H1 (cell line): ENCODE measurements at regions not wholly inside any gene's neighbourhood (a gene's known extent, or its start where the extent isn't known, plus 50 kb on each side); places are given as distances from the start of the nearest gene placed in this dataset.

Experiments used
- ATF2 ChIP-seq: IDR thresholded peaks from 2 replicates; pipeline ENCODE4 v1.6.1; 2012; ENCODE audit warnings: low read length, inconsistent platforms
- BCL11A ChIP-seq, 2 experiments: IDR thresholded peaks; one replicate each; pipeline ENCODE4 v1.6.1; 2011; ENCODE audit warnings: low read depth in 2 of 2, low read length in 2 of 2, mild to moderate bottlenecking in 2 of 2
- CBX5 ChIP-seq: fragments of 300-800, 300-1000 bp; sonication (generic); IDR thresholded peaks from 2 replicates; pipeline ENCODE4 v1.7.1; 2016; ENCODE audit warnings: antibody characterized with exemption, low read length, low read depth
- CEBPB ChIP-seq: IDR thresholded peaks from 2 replicates; pipeline ENCODE4 v1.6.1; 2012; ENCODE audit warnings: low read depth, low read length
- EZH2 ChIP-seq: fragments of 200-600 bp; sonication (generic); IDR thresholded peaks from 2 replicates; pipeline ENCODE4 v1.7.1; 2012; ENCODE audit warnings: low read depth, mild to moderate bottlenecking, moderate library complexity, low read length, inconsistent platforms; ENCODE audit not compliant: severe bottlenecking
- FOSL1 ChIP-seq: IDR thresholded peaks from 2 replicates; pipeline ENCODE4 v1.6.1; 2011; ENCODE audit warnings: mild to moderate bottlenecking, low read depth, low read length, moderate library complexity; ENCODE audit not compliant: insufficient read depth
- JUND ChIP-seq: IDR thresholded peaks from 2 replicates; pipeline ENCODE4 v1.6.1; 2011; ENCODE audit warnings: mild to moderate bottlenecking, improper control_type of control experiment, low read length
- MAFK ChIP-seq: IDR thresholded peaks from 2 replicates; pipeline ENCODE4 v1.6.1; 2012; ENCODE audit warnings: low read depth, mild to moderate bottlenecking, improper control_type of control experiment, low read length
- POLR2A ChIP-seq, 2 experiments: IDR thresholded peaks; 1 replicate in 1 of 2; 2 replicates in 1 of 2; pipeline ENCODE4 v1.6.1; 2011; ENCODE audit warnings: low read depth in 2 of 2, low read length in 2 of 2, mild to moderate bottlenecking in 2 of 2; ENCODE audit errors: control extremely low read depth in 1 of 2
- RNF2 ChIP-seq: fragments of 200-900, 300-1000 bp; sonication (generic); IDR thresholded peaks from 2 replicates; pipeline ENCODE4 v1.7.1; 2016; ENCODE audit warnings: borderline replicate concordance, low read depth, mild to moderate bottlenecking, antibody characterized with exemption, low read length; ENCODE audit not compliant: poor library complexity, severe bottlenecking; ENCODE audit errors: missing control alignments
- SP1 ChIP-seq: IDR thresholded peaks from 2 replicates; pipeline ENCODE4 v1.6.1; 2011; ENCODE audit warnings: low read depth, low read length
- TAF7 ChIP-seq: optimal IDR thresholded peaks from 2 replicates; pipeline ENCODE3; 2011; ENCODE audit warnings: low read depth, mild to moderate bottlenecking, inconsistent platforms, low read length, moderate library complexity, borderline replicate concordance
- TCF12 ChIP-seq: IDR thresholded peaks from 2 replicates; pipeline ENCODE4 v1.6.1; 2011; ENCODE audit warnings: low read depth, mild to moderate bottlenecking, low read length
- TF ChIP-seq, protein P1 (sequence below), 3 experiments: IDR thresholded peaks; 1 replicate in 2 of 3; 2 replicates in 1 of 3; pipeline versions ENCODE4 v1.5.1 to v1.6.1; 2011; ENCODE audit warnings: low read length in 3 of 3, mild to moderate bottlenecking in 3 of 3, inconsistent platforms in 2 of 3, low read depth in 1 of 3, moderate library complexity in 1 of 3; ENCODE audit not compliant: insufficient read depth in 1 of 3; ENCODE audit errors: control extremely low read depth in 1 of 3

DNA sequence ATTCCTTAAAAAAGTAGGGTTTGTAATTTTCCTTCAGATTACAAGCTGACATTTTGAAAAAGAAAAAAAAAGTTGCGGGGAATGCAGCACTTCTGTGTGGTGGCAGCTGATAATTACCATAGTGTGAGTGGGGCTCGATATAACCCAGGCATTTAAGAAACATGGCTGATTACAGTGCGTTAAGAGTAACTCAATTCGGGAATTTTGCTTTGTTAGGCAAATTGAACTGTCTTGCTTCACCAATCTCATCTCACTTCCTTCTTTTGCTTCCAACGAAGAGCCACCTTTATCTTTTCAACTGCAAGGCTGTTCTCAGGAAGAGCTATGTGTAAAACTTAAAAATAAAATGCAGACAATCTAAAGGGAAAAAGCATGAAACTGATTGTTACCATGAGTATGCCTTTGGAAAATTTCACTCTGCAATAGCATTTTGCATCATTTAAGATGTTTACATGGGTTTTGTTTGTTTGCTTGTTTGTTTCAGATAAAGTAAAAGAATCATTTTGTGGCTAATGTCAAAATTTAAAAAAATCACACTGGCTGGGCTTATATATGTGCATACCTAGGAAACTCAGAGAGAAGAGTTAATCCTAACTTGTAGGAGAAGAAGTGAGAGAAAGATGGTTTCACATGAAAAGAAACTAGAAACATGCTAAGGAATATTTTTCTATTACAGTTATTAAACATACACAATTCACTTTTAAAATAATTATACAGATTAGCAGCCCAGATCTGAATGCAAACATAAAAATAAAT lies 295.9 kb upstream of the ATP2B1 start:
- TF ChIP-seq, protein P1, sequence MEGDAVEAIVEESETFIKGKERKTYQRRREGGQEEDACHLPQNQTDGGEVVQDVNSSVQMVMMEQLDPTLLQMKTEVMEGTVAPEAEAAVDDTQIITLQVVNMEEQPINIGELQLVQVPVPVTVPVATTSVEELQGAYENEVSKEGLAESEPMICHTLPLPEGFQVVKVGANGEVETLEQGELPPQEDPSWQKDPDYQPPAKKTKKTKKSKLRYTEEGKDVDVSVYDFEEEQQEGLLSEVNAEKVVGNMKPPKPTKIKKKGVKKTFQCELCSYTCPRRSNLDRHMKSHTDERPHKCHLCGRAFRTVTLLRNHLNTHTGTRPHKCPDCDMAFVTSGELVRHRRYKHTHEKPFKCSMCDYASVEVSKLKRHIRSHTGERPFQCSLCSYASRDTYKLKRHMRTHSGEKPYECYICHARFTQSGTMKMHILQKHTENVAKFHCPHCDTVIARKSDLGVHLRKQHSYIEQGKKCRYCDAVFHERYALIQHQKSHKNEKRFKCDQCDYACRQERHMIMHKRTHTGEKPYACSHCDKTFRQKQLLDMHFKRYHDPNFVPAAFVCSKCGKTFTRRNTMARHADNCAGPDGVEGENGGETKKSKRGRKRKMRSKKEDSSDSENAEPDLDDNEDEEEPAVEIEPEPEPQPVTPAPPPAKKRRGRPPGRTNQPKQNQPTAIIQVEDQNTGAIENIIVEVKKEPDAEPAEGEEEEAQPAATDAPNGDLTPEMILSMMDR (IDR thresholded peaks at IDR 0.05; ENCODE audit: control extremely low read depth in 1 of 3, insufficient read depth in 1 of 3, low read depth in 1 of 3, low read length in 3 of 3): no peak
- TF ChIP-seq RNF2 (no peak), JUND (no peak), CBX5 (no peak), TAF7 (no peak), POLR2A (IDR thresholded peaks at IDR 0.05; ENCODE audit: control extremely low read depth in 1 of 2, low read depth in 2 of 2, low read length in 2 of 2) (no peak), EZH2 (no peak), FOSL1 (no peak), SP1 (no peak), BCL11A (IDR thresholded peaks at IDR 0.05; ENCODE audit: low read depth in 2 of 2, low read length in 2 of 2) (no peak), MAFK (no peak), TCF12 (no peak), ATF2 (no peak), CEBPB (no peak)
